Right renal pelvis (tissue), 4 donors: ENCODE measurements at regions not wholly inside any gene's neighbourhood (a gene's known extent, or its start where the extent isn't known, plus 50 kb on each side); places are given as distances from the start of the nearest gene placed in this dataset.
A peak's percentile ranks its signal among the peaks of the same experiment; 100 is the strongest.
"Not testable (repeated sequence)": the region's sequence is repeated elsewhere in the genome, so short reads cannot be mapped to it uniquely, and the experiment has no call there.

Experiments
- DNase-seq, 4 donors: peaks; one replicate each; pipeline ENCODE4 v3.0.0-alpha.2; 2013; ENCODE audit warnings: low read depth in 4 of 4, low spot score in 3 of 4, missing footprints in 1 of 4

DNA sequence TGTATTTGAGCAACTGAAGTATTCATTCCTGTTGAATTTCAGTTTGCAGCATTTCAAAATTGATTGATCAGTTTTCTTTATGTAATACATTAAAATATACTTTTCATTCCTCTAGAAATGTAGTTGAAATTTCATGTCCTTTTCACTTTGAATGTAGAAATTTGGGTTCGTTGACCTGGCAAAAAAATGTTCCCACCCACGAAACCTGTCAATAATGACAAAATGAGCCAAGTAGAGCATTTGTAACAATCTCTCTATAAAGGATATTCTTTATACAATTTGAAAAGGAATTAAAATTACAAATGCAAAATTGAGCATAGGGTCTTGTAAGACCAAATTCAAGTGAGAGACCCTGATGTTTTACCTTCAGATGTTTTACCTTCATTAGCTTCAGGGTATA is 283.9 kb downstream of the ANKRD50 start:
- no peak for DNase-seq

DNA sequence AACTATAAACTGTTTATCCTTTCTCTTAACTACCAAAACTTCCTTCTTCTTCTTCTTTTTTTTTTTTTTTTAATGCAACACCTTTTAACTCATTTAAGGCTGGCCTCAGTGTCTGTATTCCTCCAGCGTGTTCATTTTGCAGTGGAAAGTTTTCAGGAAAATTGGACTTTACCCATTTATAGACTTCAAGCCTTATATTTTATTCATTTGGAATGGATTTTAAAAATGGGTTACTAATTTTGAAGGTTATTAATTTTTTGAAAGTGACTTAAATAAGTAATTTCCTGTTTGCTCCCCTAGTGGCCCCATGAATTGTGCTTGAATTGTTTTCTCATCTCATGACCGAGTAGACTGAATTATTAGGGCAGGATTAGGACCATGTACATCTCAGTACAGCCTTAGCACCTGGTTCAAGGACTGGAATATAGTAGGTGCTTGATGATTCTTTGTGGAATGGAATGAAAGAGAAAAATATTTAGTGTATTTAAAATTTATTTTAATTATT is 282.7 kb downstream of the ANKRD50 start:
- DNase-seq = no peak

DNA sequence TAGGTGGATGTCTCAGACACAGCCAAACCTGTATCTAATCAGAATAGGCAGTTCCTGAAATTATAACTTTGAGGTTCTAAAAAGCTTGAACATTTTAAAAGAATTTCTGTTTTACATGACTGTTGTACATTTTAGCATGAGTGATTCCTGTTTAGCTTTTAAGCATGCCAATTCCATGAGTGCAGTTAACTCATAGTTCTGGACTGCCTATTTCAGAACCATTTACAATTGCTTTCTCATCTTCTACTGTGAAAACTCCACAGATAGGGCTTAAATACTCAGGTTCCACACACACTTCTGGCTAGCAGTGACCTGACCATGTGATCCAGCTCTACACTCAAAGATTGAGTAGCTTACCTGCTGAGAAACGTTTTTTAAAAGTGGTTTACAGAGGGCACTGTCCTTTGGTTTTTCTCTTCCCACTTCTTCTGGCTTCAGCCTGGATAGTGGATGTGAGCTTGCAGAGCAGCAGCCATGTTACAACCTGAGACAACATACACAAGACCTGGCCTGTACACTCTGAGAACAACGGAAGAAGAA is 280.8 kb downstream of the ANKRD50 start:
- DNase-seq = no peak

DNA sequence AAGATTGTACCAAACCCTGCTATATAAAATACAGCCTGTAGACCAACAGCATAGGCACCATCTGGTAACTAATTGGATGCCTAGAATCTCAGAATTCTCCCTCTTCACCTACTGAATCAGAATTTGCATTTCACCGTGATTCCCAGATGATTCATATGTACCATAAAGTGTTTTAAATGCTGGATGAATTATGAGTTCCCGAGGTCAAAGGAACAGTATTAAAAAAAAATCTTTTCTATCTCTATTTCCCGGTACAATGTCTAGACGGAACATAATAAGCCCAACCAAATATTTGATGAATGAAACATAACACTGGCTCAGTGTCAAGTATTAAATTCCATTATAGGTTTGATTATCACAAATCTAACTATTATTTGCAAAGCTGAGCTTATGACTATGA is 280.0 kb downstream of the ANKRD50 start:
- no peak for DNase-seq

DNA sequence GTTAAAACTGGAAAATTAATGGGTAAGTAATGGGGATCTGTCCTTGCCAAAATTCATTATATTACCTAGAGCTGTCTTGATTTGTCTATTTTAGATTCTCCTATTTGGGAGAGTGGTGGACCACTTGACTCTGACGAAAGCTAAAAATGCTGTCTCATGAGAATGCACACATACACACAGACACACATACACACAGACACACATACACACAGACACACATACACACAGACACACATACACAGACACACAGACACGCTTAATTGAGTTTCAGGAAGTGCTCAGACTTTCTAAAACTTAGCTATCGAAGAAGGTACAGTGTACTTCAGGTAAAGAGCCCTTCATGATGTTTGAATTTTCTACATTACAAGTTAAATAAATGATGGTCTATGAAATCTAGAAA is 279.5 kb downstream of the ANKRD50 start:
- DNase-seq = no peak

DNA sequence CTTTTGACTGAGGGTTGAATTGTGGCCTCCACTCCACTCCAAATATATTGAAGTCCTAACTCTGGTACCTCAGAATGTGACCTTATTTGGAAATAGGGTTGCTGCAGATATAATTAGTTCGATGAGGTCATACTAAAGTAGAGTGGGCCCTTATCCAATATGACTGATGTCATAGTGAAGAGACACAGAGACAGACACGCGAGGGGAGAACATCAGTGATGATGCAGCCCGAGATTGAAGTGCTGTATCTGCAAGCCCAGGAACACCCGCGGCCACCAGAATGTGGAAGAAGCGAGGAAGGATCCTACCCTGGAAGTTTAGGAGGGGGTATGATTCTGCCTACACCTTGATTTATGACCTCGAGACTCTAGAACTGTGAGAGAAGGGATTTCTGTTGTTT is 279.0 kb downstream of the ANKRD50 start:
- no peak for DNase-seq

DNA sequence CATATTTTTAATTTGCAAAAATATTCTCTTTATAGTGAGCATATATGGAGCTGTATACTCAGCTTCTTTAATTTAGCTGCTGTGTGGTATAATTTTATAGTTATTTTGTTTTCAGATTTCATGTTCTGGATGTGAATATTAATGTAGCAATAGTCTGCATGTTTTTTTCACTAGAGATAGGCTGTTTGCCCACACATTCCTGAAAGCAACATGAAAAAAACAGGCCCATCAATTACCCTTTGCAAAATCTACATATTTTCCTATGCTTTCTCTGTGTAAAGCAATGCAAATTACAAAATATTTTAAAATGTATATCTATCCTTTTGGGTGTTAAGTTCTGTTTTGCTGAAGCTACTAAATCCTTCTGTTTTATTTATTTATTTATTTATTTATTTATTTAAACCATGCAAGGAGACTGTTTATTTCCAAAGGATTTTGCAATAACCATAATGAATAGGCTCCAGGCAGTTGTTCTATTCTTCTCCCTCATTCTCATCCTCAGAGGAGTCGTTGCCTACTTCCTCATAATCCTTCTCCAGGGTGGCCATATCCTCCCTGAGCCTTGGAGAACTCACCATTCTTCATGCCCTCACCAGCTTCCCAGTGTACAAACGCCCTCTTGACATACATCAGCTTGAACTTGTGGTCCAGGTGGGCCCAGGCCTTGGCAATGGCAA is 277.1 kb downstream of the ANKRD50 start:
- DNase-seq = no peak

DNA sequence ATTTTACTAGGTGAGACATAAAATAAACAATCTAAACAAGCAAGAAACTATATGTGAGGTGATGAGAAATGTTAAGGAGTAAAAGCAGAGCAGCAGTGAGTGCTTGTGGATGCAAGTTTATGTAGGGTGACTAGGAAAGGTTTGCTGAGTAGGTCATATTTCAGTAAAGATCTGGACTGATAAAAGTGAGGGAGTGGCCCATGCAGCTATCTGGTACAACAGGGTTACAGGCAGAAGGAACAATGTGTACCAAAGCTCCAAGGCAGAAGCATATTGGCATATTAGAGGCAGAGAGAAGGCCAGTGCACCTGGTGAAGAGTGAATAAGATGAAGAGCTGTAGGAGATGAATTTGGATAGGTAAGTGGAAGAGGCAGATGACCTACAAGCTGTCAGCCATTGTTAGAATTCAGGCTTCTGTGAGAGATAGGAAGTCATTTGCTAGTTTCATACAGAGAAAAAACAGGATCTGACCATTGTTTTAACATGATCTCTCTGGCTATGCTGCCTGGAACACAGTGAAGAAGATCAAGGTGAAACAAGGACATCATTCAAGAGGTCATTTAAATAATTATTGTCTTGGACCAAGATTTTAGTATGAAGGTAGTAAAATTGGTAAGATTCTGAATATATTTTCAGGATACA is 274.6 kb downstream of the ANKRD50 start:
- DNase-seq = no peak

DNA sequence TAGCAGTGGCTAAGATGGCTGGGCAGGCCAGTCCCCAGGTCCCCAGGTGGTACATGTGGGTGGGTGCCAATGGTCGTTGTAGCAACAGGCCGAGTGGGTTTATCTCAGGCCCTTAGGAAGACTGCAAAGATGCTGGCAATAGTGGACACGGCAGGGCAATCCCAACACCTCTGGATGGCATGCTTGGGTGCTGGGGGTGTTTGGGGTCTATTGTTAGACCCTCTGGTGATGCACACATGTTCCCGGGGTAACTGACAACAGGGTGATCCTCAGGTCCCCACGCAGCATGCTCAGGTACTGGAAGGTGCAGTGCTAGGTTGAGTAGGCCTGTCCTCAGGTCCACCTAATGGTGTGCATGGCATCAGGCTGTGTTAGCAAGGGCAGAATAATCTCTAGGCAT is 267.5 kb downstream of the ANKRD50 start:
- DNase-seq = no peak

DNA sequence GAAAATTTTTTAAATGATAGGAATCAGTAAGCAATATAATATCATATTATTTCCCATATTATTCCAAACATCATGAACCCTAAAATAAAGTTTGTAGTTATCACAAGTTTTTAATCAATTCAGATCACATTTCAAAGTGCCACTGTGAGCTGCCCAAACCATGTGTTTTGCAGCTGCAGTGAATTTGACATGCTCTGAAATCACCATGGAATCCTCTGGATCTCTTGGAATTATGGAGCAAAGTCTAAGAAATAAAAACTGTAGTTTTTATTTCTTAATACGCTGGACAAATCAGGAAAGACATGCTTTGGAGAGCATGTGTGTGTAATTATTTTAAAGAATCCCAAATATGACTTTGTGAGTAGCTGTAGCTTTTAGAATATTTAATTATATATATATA is 262.7 kb downstream of the ANKRD50 start:
- DNase-seq = no peak

DNA sequence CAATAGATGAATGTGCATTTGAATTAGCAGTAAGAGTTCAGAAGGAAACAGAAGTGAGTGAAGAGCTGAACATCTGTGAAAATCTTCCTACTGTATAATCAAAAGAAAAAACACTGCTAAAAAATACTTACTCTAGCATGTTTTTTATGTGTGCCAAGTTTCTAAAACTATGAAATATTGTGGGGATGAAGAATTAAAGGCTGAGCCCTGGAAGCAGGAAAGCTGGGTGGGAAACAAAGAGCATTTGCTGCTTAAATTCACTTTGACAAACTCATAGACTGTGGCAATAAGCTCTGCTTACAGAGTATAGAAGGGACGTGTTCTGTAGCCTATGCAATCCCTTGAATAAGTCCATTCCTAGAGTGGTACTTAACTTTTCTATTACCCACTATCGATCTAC is 261.7 kb downstream of the ANKRD50 start:
- no peak for DNase-seq

DNA sequence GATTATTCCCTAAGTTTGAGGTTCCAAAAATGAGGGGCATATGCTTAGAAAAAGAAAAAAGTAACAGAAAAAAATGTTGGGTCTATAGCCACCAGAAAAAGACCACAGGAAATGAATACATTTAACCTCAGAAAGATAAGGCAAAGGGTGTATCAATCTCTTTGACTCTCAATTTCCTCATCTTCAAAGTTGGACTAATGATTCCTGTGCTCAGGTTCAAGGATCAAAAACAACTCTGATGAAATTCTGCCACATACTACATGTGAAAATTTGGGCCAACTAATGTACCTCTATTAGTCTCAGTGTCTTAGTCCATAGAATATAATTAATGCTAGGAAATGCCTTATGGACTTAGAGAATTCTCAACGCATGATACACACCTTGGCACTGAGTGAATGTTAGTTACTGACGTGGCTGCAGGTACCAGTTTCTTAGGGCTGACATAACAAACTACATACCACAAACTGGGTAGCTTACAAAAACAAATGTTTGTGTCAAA is 257.7 kb downstream of the ANKRD50 start:
- DNase-seq = no peak

DNA sequence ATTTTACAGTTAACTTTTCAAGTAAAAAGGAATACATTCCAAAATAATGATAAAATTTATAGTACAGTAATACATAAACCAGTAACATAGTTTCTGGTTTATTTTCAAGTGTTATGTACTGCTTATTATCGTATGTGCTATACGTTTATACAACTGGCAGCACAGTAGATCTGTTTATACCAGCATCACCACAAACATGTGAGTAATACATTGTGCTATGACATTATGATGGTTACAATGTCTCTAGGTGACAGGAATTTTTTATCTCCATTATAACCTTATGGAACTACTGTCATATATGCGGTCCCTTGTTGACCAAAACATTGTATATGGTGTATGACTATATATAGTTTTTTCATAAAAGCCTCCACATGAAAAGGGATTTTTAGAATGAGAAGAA is 256.9 kb downstream of the ANKRD50 start:
- DNase-seq = no peak

DNA sequence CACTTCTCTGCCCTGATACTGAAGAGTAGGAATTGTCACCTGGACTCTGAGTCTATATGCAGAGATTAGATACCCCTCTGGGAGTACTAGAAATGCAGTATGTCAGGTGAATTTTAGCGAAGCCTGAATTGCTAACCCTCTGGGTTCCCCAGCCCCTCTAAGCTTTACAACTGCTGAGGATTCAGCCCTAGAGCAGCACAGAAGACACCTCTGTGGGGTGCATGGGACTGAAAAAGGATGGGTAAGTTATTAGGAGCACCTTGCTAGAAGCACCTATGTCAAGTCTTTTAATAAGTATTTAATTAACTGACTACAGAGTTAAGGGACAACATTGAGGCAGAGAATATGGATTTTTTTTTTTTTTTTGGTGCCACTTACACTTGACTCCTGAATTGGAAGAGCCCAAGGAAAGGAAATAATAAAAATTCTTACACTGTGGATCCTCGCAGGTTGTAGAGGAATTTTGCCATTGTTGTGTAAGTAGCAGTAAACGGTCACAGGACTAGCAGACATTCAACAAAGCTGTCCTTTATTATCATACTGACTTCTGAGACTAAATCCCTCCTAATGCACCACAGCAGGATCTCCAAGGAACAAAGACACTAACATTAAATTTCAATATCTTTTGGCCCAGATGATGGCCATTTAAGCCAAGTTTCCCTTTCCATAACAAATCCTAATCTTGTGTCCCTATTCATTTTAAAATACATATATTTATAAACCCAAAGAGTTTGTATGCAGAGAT is 253.2 kb downstream of the ANKRD50 start:
- DNase-seq = no peak

DNA sequence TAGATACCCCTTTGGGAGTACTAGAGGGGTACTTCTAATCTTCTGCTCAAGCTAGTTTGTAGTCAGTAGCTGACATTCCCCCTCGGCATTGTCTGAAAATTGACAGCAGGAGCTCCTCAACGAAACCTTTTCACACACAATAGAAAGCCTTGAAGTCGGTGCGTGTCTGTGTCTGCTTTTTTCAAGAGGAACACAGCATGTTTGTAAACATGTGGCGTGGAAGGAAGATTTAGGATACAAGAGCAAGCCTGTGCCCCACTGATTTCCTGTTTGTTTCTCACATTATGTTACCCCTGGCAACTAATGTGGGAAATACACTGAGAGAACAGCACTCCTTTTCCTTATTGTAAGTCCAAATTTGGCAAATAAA is 252.6 kb downstream of the ANKRD50 start:
- DNase-seq = peak in 1 of 4 donors; percentile 26

DNA sequence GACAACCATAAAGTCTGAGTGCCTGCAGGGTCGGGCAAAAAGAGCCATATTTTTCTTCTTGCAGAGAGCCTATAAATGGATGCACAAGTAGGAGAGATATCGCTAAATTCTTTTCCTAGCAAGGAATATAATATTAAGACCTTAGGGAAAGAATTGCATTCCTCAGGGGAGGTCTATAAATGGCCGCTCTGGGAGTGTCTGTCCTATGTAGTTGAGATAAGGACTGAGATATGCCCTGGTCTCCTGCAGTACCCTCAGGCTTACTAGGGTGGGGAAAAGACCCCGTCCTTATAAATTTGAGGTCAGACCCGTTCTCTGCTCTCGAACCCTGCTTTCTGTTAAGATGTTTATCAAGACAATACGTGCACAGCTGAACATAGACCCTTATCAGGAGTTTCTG is 250.9 kb downstream of the ANKRD50 start:
- not testable (repeated sequence) for DNase-seq

DNA sequence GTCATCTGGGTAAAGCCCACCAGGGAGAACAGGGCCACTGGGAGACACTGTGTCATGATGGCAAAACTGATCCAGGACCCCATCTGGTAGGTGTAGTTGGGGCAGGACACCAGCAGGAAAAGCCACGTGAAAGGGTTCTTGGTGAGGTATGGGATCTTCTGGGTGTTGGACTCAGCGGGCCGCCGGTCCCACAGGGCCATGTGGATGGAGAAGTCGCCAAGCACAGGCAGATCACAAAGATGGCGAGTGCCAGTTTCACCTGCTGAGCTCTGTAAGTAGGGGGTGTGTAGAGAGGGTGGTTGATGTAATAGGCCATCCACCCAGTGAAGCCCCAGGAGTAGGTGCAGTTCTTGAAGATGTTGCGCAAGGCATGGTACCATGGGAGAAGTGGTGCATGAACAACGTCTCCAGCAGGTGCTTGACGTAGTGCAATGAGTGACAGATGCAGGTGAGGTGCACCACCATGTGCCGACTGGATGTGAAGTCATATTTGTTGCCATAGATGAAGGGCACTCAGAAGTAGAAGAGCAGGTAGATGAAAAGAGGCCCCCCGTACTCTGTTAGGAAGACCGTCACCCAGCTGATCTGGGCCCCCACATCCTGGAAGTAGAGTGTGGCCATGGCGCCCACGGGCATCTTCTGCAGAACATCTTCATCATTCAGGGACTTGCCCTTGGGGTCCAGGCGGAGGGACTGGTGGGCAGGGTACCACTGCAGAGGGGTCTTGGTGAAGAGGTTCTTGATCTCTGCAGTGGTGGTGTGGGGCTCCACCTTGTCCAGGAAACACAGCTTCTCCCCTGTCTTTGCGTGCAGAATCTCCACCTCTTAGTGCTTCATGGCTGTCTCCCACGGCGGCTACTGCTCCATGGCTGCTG is 249.3 kb downstream of the ANKRD50 start:
- no peak for DNase-seq

DNA sequence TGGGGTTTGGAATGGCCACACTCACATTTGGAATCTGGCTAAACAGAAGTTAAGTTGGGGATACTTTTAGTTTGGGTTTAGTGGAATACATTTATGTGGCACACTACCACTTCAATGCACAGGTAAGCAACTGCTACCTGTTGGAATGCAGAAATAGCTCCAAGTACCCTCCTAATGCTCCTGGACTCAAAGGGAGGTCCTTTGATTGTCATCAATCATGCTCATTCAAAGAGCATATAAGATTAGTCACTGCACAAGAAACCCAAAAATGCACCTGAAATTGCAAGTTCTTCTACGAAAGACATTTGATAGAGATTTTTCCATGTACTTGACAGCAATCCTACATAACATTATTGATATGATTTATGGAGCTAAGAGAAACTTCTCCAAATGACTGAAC is 247.7 kb downstream of the ANKRD50 start:
- no peak for DNase-seq

DNA sequence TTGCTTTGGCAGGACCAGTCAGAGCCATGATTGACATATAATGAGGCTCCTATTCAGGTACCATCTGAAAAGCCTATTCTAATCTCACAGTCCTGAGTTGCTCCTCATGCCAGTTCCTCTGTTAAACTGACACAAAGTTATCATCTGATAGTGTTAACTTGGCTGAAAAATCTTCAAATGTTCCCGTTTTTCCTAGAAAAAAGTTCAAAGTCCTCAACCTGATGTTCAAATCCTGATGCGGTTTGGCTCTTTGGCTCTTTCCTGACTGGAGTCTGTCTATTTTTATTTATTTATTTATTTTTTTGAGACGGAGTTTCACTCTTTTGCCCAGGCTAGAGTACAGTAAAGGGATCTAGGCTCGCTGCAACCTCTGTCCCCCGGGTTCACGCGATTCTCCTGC is 244.2 kb downstream of the ANKRD50 start:
- no peak for DNase-seq

DNA sequence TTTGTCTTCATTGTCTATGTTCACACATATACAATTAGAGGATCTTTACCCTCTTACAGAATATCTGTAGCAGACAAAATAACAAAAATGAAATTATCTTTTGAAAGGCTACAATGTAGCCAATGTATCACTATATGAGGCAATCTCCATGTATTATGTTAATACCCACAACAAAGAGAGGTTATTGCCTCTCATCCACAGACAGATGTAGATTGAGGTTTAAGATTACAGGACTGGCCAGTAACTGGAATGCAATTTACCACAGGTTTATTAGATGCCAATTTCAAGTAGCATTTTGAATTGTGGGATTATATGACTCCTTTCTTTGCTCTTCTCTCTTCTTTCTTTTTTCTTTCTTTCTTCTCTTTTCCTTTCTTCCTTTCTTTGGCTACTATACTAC is 242.6 kb downstream of the ANKRD50 start:
- no peak for DNase-seq
